C4-2B (cell line): ENCODE measurements at regions not wholly inside any gene's neighbourhood (a gene's known extent, or its start where the extent isn't known, plus 50 kb on each side); places are given as distances from the start of the nearest gene placed in this dataset.

ENCODE experiments used
- H3K27ac ChIP-seq: fragments of 450-650 bp; 2 replicates; pipeline ENCODE4 v1.5.1; 2017
- CTCF ChIP-seq: fragments of 450-650 bp; conservative IDR thresholded peaks from 2 replicates; pipeline ENCODE4 v1.5.1; 2017; ENCODE audit warnings: mild to moderate bottlenecking
- ZFX ChIP-seq: fragments of 450-650 bp; IDR thresholded peaks from 2 replicates; pipeline ENCODE4 v1.6.1; 2017

- TF ChIP-seq ZFX (no peak), CTCF (peak; percentile 38)
- no peak overlapping the region for H3K27ac ChIP-seq
Measured at GRCh38 chr5:85108471-85108870, 723.8 kb upstream of the EDIL3 start.

GRCh38 chr5:85109616-85110015 is 724.9 kb upstream of the EDIL3 start:
- H3K27ac ChIP-seq: no peak overlapping the region
- TF ChIP-seq ZFX: no peak
- TF ChIP-seq CTCF: no peak

GRCh38 chr5:85132269-85132668 is 747.6 kb upstream of the EDIL3 start:
- H3K27ac ChIP-seq: no peak overlapping the region
- TF ChIP-seq ZFX (no peak), CTCF (no peak)

GRCh38 chr5:85140471-85140870 is 755.8 kb upstream of the EDIL3 start:
- no peak for TF ChIP-seq CTCF
- TF ChIP-seq ZFX: no peak
- H3K27ac ChIP-seq: no peak overlapping the region

- TF ChIP-seq CTCF (no peak), ZFX (no peak)
Measured at GRCh38 chr5:85143138-85143537, 758.5 kb upstream of the EDIL3 start.

GRCh38 chr5:85148701-85149100 is 764.0 kb upstream of the EDIL3 start:
- H3K27ac ChIP-seq: no peak overlapping the region
- TF ChIP-seq ZFX (no peak), CTCF (no peak)

More at GRCh38 chr5:85143138-85143537, 758.5 kb upstream of the EDIL3 start:
- no peak overlapping the region for H3K27ac ChIP-seq

GRCh38 chr5:85159395-85159794 is 774.7 kb upstream of the EDIL3 start:
- TF ChIP-seq ZFX (no peak), CTCF (no peak)
- H3K27ac ChIP-seq: no peak overlapping the region
